Peyer's patch (tissue), 4 donors: ENCODE measurements at regions not wholly inside any gene's neighbourhood (a gene's known extent, or its start where the extent isn't known, plus 50 kb on each side); places are given as distances from the start of the nearest gene placed in this dataset.

ENCODE experiments used
- DNase-seq, 3 donors: peaks; one replicate each; pipeline ENCODE4 v3.0.0-alpha.2; 2017 to 2019
- H3K27ac ChIP-seq, 4 donors: fragments of 200-600 bp; sonication (generic); one replicate each; pipeline ENCODE4 v1.5.1; 2016 to 2019
- H3K27me3 ChIP-seq, 2 donors: fragments of 200-600 bp; sonication (generic); one replicate each; pipeline ENCODE4 v1.5.1; 2019
- H3K36me3 ChIP-seq, 3 donors: fragments of 200-600 bp; sonication (generic); one replicate each; pipeline ENCODE4 v1.5.1; 2016 to 2019
- H3K4me1 ChIP-seq, 4 donors: fragments of 200-600 bp; sonication (generic); one replicate each; pipeline ENCODE4 v1.5.1; 2016 to 2019
- H3K4me3 ChIP-seq, 4 donors: fragments of 200-600 bp; sonication (generic); 1 replicate in 3 of 4; 2 replicates in 1 of 4; pipeline ENCODE4 v1.5.1; 2016 to 2019; ENCODE audit warnings: mild to moderate bottlenecking in 1 of 4
- H3K9me3 ChIP-seq, 4 donors: fragments of 200-600 bp; sonication (generic); one replicate each; pipeline ENCODE4 v1.5.1; 2016 to 2019; ENCODE audit warnings: mild to moderate bottlenecking in 1 of 4
- CTCF ChIP-seq, 6 experiments: fragments of 450-650 bp in 4 of 6; fragments of 200-600 bp in 2 of 6; sonication (generic) in 1 of 6; IDR thresholded peaks; one replicate each; pipeline ENCODE4 v1.5.1; 2017 to 2019; ENCODE audit warnings: antibody characterized with exemption in 6 of 6, mild to moderate bottlenecking in 3 of 6, moderate library complexity in 1 of 6
- POLR2A ChIP-seq, 2 donors: fragments of 450-650 bp; IDR thresholded peaks; one replicate each; pipeline ENCODE4 v1.5.1; 2017; ENCODE audit warnings: antibody characterized with exemption in 2 of 2, mild to moderate bottlenecking in 2 of 2, moderate library complexity in 2 of 2

GRCh38 chr20:29687438-29687837 is 1570.0 kb upstream of the DEFB115 start:
- Histone ChIP-seq H3K27ac (no peak overlapping the region), H3K27me3 (no peaks in the 10 kb centered on the region), H3K9me3 (peaks cover 0 to 5% (median 0%) of the 10 kb centered on the region in 4 donors), H3K4me1 (no peaks in the 10 kb centered on the region), H3K36me3 (no peaks in the 10 kb centered on the region), H3K4me3 (no peak overlapping the region)
- TF ChIP-seq POLR2A (IDR thresholded peaks at IDR 0.05) (no peak), CTCF (IDR thresholded peaks at IDR 0.05) (no peak)
- DNase-seq, result peak in 1 of 3 donors; percentile 21

- DNase-seq, result peak in 1 of 3 donors; percentile 46
- Histone ChIP-seq H3K36me3 (no peaks in the 10 kb centered on the region), H3K9me3 (peaks cover 0 to 5% (median 0%) of the 10 kb centered on the region in 4 donors), H3K4me1 (no peaks in the 10 kb centered on the region), H3K4me3 (peak overlapping the region in 1 of 4 donors; percentile 36), H3K27me3 (no peaks in the 10 kb centered on the region), H3K27ac (no peak overlapping the region)
- TF ChIP-seq CTCF (IDR thresholded peaks at IDR 0.05), result no peak
Observed at GRCh38 chr20:29689411-29690225, 1567.8 kb upstream of the DEFB115 start.

- Histone ChIP-seq H3K27me3 (no peaks in the 10 kb centered on the region), H3K27ac (no peak overlapping the region), H3K36me3 (no peaks in the 10 kb centered on the region), H3K9me3 (peaks cover 0 to 5% (median 0%) of the 10 kb centered on the region in 4 donors), H3K4me3 (no peak overlapping the region), H3K4me1 (no peaks in the 10 kb centered on the region)
- peak in 1 of 3 donors; percentile 13 for DNase-seq
- TF ChIP-seq CTCF (IDR thresholded peaks at IDR 0.05) (no peak), POLR2A (IDR thresholded peaks at IDR 0.05) (no peak)
Observed at GRCh38 chr20:29690274-29690673, 1567.2 kb upstream of the DEFB115 start.

GRCh38 chr20:29740601-29740950 is 1516.9 kb upstream of the DEFB115 start:
- Histone ChIP-seq H3K27me3 (no peaks in the 10 kb centered on the region), H3K9me3 (peaks cover 0 to 22% (median 7%) of the 10 kb centered on the region in 4 donors)
- TF ChIP-seq CTCF (IDR thresholded peaks at IDR 0.05) (no peak), POLR2A (IDR thresholded peaks at IDR 0.05) (no peak)

GRCh38 chr20:29740951-29741593 is 1516.4 kb upstream of the DEFB115 start:
- TF ChIP-seq POLR2A (IDR thresholded peaks at IDR 0.05) (no peak), CTCF (IDR thresholded peaks at IDR 0.05) (no peak)
- Histone ChIP-seq H3K36me3 (no peaks in the 10 kb centered on the region), H3K9me3 (peaks cover 0 to 22% (median 7%) of the 10 kb centered on the region in 4 donors), H3K4me3 (no peak overlapping the region), H3K27ac (no peak overlapping the region), H3K27me3 (no peaks in the 10 kb centered on the region), H3K4me1 (no peaks in the 10 kb centered on the region)
- DNase-seq, result peak in 1 of 3 donors; percentile 24

More at GRCh38 chr20:29740601-29740950, 1516.9 kb upstream of the DEFB115 start:
- Histone ChIP-seq H3K27ac (no peak overlapping the region), H3K4me1 (no peaks in the 10 kb centered on the region), H3K4me3 (no peak overlapping the region), H3K36me3 (no peaks in the 10 kb centered on the region)
- DNase-seq, result no peak
